B cell (primary cell): ENCODE measurements at regions not wholly inside any gene's neighbourhood (a gene's known extent, or its start where the extent isn't known, plus 50 kb on each side); places are given as distances from the start of the nearest gene placed in this dataset.

Source experiments
- ATAC-seq: fragments of 200-7000 bp; cut with Tn5 transposase; one replicate; pipeline ENCODE4 v1.10.0; 2021; ENCODE audit warnings: low read depth, mild to moderate bottlenecking, moderate number of reproducible peaks, moderate library complexity
- CTCF ChIA-PET: fragments of 350-600 bp; sonication (Branson Sonifier 250); formaldehyde crosslinking; loops from one replicate; lab custom pipeline; 2021; ENCODE audit warnings: antibody characterized with exemption, inconsistent platforms; lab: Charles Lee
- POLR2A ChIA-PET: fragments of 350-600 bp; sonication (Branson Sonifier 250); formaldehyde crosslinking; loops from one replicate; lab custom pipeline; 2021; ENCODE audit warnings: antibody characterized with exemption; lab: Charles Lee
- DNase-seq: peaks from one replicate; pipeline ENCODE4 v3.0.0; 2013
- H2AFZ ChIP-seq: 2 replicates; pipeline ENCODE4 v1.6.1; 2012; ENCODE audit warnings: mild to moderate bottlenecking, low read depth, low read length; ENCODE audit not compliant: insufficient read depth, poor library complexity, severe bottlenecking
- H3K27ac ChIP-seq, 2 donors: 1 replicate in 1 of 2; 2 replicates in 1 of 2; pipeline ENCODE4 v1.5.1; 2012 to 2013; ENCODE audit warnings: low read length in 2 of 2, mild to moderate bottlenecking in 2 of 2, moderate library complexity in 1 of 2
- H3K27me3 ChIP-seq, 4 experiments: fragments of 200-600 bp in 1 of 4; sonication (generic) in 1 of 4; replicated peaks in 1 of 4; 1 replicate in 2 of 4; 2 replicates in 2 of 4; pipeline versions ENCODE4 v1.6.1 to v1.7.0; 2013 to 2016; ENCODE audit warnings: low read length in 3 of 4, mild to moderate bottlenecking in 2 of 4, mixed read lengths in 1 of 4, moderate library complexity in 1 of 4; ENCODE audit not compliant: insufficient read depth in 4 of 4, control insufficient read depth in 3 of 4; ENCODE audit errors: control extremely low read depth in 1 of 4
- H3K36me3 ChIP-seq, 2 experiments: replicated peaks in 1 of 2; 1 replicate in 1 of 2; 2 replicates in 1 of 2; pipeline versions ENCODE4 v1.6.1 to v1.7.1; 2013; ENCODE audit warnings: low read length in 1 of 2; ENCODE audit not compliant: insufficient read depth in 2 of 2, control insufficient read depth in 1 of 2; ENCODE audit errors: control extremely low read depth in 1 of 2, extremely low read depth in 1 of 2
- H3K4me1 ChIP-seq, 2 donors: fragments of 200-600 bp in 1 of 2; sonication (generic) in 1 of 2; 1 replicate in 1 of 2; 2 replicates in 1 of 2; pipeline versions ENCODE4 v1.5.1 to v1.6.1; 2013 to 2017; ENCODE audit warnings: low read length in 2 of 2; ENCODE audit not compliant: control insufficient read depth in 2 of 2, insufficient read depth in 2 of 2
- H3K4me2 ChIP-seq: replicated peaks from 2 replicates; pipeline ENCODE3; 2012; ENCODE audit warnings: mild to moderate bottlenecking, low read depth, low read length; ENCODE audit not compliant: poor library complexity, severe bottlenecking
- H3K4me3 ChIP-seq, 5 experiments: fragments of 200-600 bp in 1 of 5; sonication (generic) in 1 of 5; 1 replicate in 3 of 5; 2 replicates in 2 of 5; pipeline versions ENCODE4 v1.5.1 to v1.7.0; 2011 to 2016; ENCODE audit warnings: low read length in 4 of 5, mild to moderate bottlenecking in 4 of 5, low read depth in 2 of 5, control low read depth in 1 of 5, moderate library complexity in 1 of 5; ENCODE audit not compliant: insufficient read depth in 1 of 5; ENCODE audit errors: control extremely low read depth in 1 of 5, extremely low read depth in 1 of 5
- H3K79me2 ChIP-seq: fragments of 200-600 bp; sonication (generic); one replicate; pipeline ENCODE4 v1.6.0; 2016; ENCODE audit warnings: low read length; ENCODE audit not compliant: control insufficient read depth, insufficient read depth
- H3K9ac ChIP-seq: fragments of 200-600 bp; sonication (generic); 2 replicates; pipeline ENCODE4 v1.6.1; 2017; ENCODE audit warnings: mild to moderate bottlenecking, low read length, moderate library complexity
- H3K9me3 ChIP-seq, 3 donors: one replicate each; pipeline versions ENCODE4 v1.6.1 to v1.7.1; 2013; ENCODE audit warnings: low read length in 2 of 3; ENCODE audit not compliant: control insufficient read depth in 2 of 3, insufficient read depth in 1 of 3; ENCODE audit errors: control extremely low read depth in 1 of 3
- H4K20me1 ChIP-seq: 2 replicates; pipeline ENCODE4 v1.6.0; 2012; ENCODE audit warnings: mild to moderate bottlenecking, low read length; ENCODE audit not compliant: insufficient read depth, control insufficient read depth, poor library complexity, severe bottlenecking
- H3K27ac Mint-ChIP-seq: one replicate; pipeline ENCODE4 v1.8.0; 2021; ENCODE audit warnings: mixed read lengths
- H3K27me3 Mint-ChIP-seq: one replicate; pipeline ENCODE4 v1.8.0; 2021; ENCODE audit warnings: mixed read lengths
- H3K4me1 Mint-ChIP-seq: one replicate; pipeline ENCODE4 v1.8.0; 2021; ENCODE audit warnings: mixed read lengths
- H3K4me3 Mint-ChIP-seq: one replicate; pipeline ENCODE4 v1.8.0; 2021; ENCODE audit warnings: mixed read lengths
- H3K9me3 Mint-ChIP-seq: one replicate; pipeline ENCODE4 v1.8.0; 2022; ENCODE audit warnings: mixed read lengths; ENCODE audit not compliant: insufficient read depth
- CTCF ChIP-seq: fragments of 200-600 bp; IDR thresholded peaks from one replicate; pipeline ENCODE4 v1.8.0; 2022; ENCODE audit warnings: antibody characterized with exemption, mild to moderate bottlenecking
- EZH2 ChIP-seq: IDR thresholded peaks from 2 replicates; pipeline ENCODE4 v1.6.1; 2012; ENCODE audit warnings: borderline replicate concordance, low read depth, mild to moderate bottlenecking, moderate library complexity, low read length; ENCODE audit not compliant: insufficient read depth, poor library complexity, severe bottlenecking
- WGBS: methylation state at CpG from one replicate; pipeline ENCODE4 v1.1.5; 2013; ENCODE audit warnings: missing lambda C conversion rate; ENCODE audit not compliant: insufficient coverage; 5-methylcytosine and 5-hydroxymethylcytosine counted together
- intact Hi-C: fragments of 100-400 bp; cut with micrococcal nuclease; formaldehyde crosslinking; loops from one replicate; pipeline ENCODE4 v1.10.0; 2022

DNA sequence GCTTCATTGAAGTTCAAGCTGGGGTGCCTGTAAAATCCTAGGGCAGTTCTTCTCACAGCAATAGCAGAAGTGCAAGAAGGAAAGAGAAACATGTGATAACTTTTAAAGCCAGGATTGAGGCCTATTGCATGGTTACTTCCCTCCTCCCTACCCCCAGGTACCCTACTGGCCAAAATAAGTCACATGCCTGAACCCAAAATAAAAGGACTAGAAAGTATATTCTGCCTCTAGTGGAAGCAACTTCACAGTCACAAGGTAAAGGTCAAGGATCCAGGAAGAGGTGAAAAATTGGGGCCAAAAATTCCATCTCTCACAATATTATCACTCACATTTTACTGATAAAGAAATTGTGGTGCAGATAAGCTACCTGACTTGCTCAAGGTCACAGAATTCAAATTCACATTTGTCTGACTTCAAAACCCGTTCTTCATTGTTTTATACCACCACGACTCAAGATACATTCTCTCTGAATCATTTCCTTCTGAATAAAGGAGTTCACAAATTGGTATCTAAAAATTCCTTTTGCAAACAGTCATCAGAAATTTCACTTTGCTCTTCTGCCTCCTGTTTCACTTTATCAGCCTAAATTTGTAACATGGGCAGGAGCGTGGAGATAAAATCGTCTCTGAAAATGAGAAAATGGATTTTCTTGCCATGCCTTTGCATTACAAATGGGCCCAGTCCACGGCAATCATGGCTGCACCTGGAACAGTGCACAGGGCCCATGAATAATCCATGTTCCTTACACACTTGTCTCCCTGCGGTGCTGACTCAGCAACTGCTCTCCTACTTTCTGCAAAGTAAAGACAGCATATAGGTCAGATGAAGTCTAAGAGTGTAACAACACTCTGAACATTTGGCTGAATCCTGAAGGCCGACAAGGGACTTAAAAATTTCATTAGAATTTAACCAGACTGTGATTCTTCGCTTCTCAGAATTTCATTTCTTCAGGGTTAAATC, 485.3 kb upstream of the NFIA start:
- Histone ChIP-seq H3K4me2 (no peak overlapping the region), H3K9me3 (no peaks in the 10 kb centered on the region), H3K36me3 (no peaks in the 10 kb centered on the region), H3K4me3 (no peak overlapping the region), H3K27me3 (no peaks in the 10 kb centered on the region), H4K20me1 (no peaks in the 10 kb centered on the region), H3K9ac (no peak overlapping the region), H3K27ac (no peak overlapping the region), H2AFZ (no peak overlapping the region), H3K79me2 (no peaks in the 10 kb centered on the region), H3K4me1 (no peaks in the 10 kb centered on the region)
- ChIA-PET CTCF (no interaction called here), POLR2A (no interaction called here)
- H3K27me3 Mint-ChIP-seq = no peaks in the 10 kb centered on the region
- 92% methylated on average over 5 of the region's 8 CpGs for WGBS
- no peak overlapping the region for H3K4me3 Mint-ChIP-seq
- H3K4me1 Mint-ChIP-seq = no peaks in the 10 kb centered on the region
- ATAC-seq (no peak), DNase-seq (no peak)
- no peak overlapping the region for H3K27ac Mint-ChIP-seq
- no peak for TF ChIP-seq CTCF
- no peak for TF ChIP-seq EZH2
- no peaks in the 10 kb centered on the region for H3K9me3 Mint-ChIP-seq
- intact Hi-C loops = no loop called here

DNA sequence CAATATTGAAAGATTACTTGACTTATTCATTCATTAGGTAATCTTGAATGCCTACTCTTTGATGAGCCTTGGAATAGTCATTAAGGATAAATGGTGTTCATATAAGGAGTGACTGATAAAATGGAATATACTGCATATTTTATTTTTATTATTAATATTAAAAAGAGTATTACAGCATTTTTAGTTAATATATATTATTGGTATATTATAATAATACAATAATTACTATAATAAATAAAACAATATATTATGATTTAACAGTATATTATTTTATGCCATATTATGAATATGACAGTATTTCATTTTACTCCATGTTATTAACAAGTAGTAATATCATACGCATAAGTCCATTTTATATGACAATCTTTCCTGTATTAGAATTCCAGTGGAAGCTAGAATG, 490.8 kb upstream of the NFIA start:
- H3K4me2 ChIP-seq = no peak overlapping the region
- no peak overlapping the region for H3K4me3 ChIP-seq
- no CpG with 5 or more reads among the region's 1 CpG for WGBS
- intact Hi-C loops = no loop called here
- no peak overlapping the region for H3K9ac ChIP-seq
- no peaks in the 10 kb centered on the region for H3K27me3 Mint-ChIP-seq
- no peaks in the 10 kb centered on the region for H3K4me1 Mint-ChIP-seq
- no peak overlapping the region for H3K27ac Mint-ChIP-seq
- H3K36me3 ChIP-seq = no peaks in the 10 kb centered on the region
- ChIA-PET POLR2A (no interaction called here), CTCF (no interaction called here)
- H3K4me1 ChIP-seq = no peaks in the 10 kb centered on the region
- H3K4me3 Mint-ChIP-seq = no peak overlapping the region
- no peak for TF ChIP-seq EZH2
- TF ChIP-seq CTCF = no peak
- no peaks in the 10 kb centered on the region for H3K27me3 ChIP-seq
- no peaks in the 10 kb centered on the region for H4K20me1 ChIP-seq
- no peaks in the 10 kb centered on the region for H3K9me3 Mint-ChIP-seq
- ATAC-seq (no peak), DNase-seq (no peak)
- H3K79me2 ChIP-seq = no peaks in the 10 kb centered on the region
- H2AFZ ChIP-seq = no peak overlapping the region
- no peaks in the 10 kb centered on the region for H3K9me3 ChIP-seq
- no peak overlapping the region for H3K27ac ChIP-seq
